ENCODE measurements at regions not wholly inside any gene's neighbourhood (a gene's known extent, or its start where the extent isn't known, plus 50 kb on each side); places are given as distances from the start of the nearest gene placed in this dataset.

DNA sequence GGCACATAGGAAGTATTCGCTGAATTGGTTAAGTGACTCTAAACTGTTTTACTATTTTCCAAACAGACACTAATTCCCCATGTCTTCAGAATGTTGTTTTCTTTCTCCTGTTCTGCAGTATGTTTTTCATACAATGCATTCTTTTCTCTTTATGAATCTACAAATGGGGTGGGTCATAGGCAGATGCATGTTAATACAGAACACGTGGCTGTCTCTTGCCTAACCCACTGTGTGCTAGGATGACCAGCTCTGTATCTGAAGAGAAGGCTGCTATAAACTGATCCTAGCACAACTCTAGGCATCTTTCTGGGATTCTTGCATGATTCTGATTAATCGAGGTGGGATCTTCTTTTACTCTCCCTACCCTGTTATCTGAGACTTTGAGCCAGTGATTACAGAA is 826.0 kb downstream of the PLCL1 start:
- DNase-seq = peak; percentile 10
- no peak overlapping the region for H3K4me3 ChIP-seq
- no peaks in the 10 kb centered on the region for H3K79me2 ChIP-seq (ENCODE audit: insufficient read depth)
- H3K36me3 ChIP-seq (ENCODE audit: low read depth) = no peaks in the 10 kb centered on the region
- H3K9ac ChIP-seq = no peak overlapping the region
- H3K9me3 ChIP-seq (ENCODE audit: low read depth) = no peaks in the 10 kb centered on the region
- H3F3A ChIP-seq (ENCODE audit: insufficient read depth) = no peaks in the 10 kb centered on the region
- TF ChIP-seq EZH2phosphoT487 (IDR thresholded peaks at IDR 0.05; ENCODE audit: insufficient read depth, low read depth) = no peak
- TF ChIP-seq EZH2 (IDR thresholded peaks at IDR 0.05; ENCODE audit: insufficient read depth, poor library complexity, severe bottlenecking) = no peak
- no peaks in the 10 kb centered on the region for H3K9me2 ChIP-seq (ENCODE audit: insufficient read depth)
- no peak overlapping the region for H3K27ac ChIP-seq
- in situ Hi-C loops (cut with MboI) = no loop called here
- no peak overlapping the region for H3K4me2 ChIP-seq (ENCODE audit: unreplicated experiment)
- H4K20me1 ChIP-seq (ENCODE audit: insufficient read depth) = no peaks in the 10 kb centered on the region
- 75 to 81% methylated on average over 3 of the region's 3 CpGs for WGBS, 2 experiments (ENCODE audit: low coverage in 1 of 2, low lambda C conversion rate in 2 of 2, missing lambda C conversion rate in 2 of 2)
- no peaks in the 10 kb centered on the region for H3K27me3 ChIP-seq (replicated peaks; ENCODE audit: insufficient read depth)
- H2AFZ ChIP-seq = no peak overlapping the region
- no peaks in the 10 kb centered on the region for H3K4me1 ChIP-seq (ENCODE audit: insufficient read depth)

GRCh38 chr2:198628596-198628995 is 824.2 kb downstream of the PLCL1 start:
- no peaks in the 10 kb centered on the region for H4K20me1 ChIP-seq (ENCODE audit: insufficient read depth)
- DNase-seq = no peak
- H3K4me2 ChIP-seq (ENCODE audit: unreplicated experiment) = no peak overlapping the region
- no peak overlapping the region for H3K27ac ChIP-seq
- no peaks in the 10 kb centered on the region for H3K4me1 ChIP-seq (ENCODE audit: insufficient read depth)
- H3K9me2 ChIP-seq (ENCODE audit: insufficient read depth) = no peaks in the 10 kb centered on the region
- H3F3A ChIP-seq (ENCODE audit: insufficient read depth) = no peaks in the 10 kb centered on the region
- in situ Hi-C loops (cut with MboI) = no loop called here
- no peaks in the 10 kb centered on the region for H3K79me2 ChIP-seq (ENCODE audit: insufficient read depth)
- H3K9ac ChIP-seq = no peak overlapping the region
- no peaks in the 10 kb centered on the region for H3K36me3 ChIP-seq (ENCODE audit: low read depth)
- H3K9me3 ChIP-seq (ENCODE audit: low read depth) = no peaks in the 10 kb centered on the region
- H3K4me3 ChIP-seq = no peak overlapping the region
- 64 to 67% methylated on average over 2 of the region's 2 CpGs for WGBS, 2 experiments (ENCODE audit: low coverage in 1 of 2, low lambda C conversion rate in 2 of 2, missing lambda C conversion rate in 2 of 2)
- no peak for TF ChIP-seq EZH2phosphoT487 (IDR thresholded peaks at IDR 0.05; ENCODE audit: insufficient read depth, low read depth)
- no peak for TF ChIP-seq EZH2 (IDR thresholded peaks at IDR 0.05; ENCODE audit: insufficient read depth, poor library complexity, severe bottlenecking)
- no peak overlapping the region for H2AFZ ChIP-seq
- H3K27me3 ChIP-seq (replicated peaks; ENCODE audit: insufficient read depth) = no peaks in the 10 kb centered on the region

DNA sequence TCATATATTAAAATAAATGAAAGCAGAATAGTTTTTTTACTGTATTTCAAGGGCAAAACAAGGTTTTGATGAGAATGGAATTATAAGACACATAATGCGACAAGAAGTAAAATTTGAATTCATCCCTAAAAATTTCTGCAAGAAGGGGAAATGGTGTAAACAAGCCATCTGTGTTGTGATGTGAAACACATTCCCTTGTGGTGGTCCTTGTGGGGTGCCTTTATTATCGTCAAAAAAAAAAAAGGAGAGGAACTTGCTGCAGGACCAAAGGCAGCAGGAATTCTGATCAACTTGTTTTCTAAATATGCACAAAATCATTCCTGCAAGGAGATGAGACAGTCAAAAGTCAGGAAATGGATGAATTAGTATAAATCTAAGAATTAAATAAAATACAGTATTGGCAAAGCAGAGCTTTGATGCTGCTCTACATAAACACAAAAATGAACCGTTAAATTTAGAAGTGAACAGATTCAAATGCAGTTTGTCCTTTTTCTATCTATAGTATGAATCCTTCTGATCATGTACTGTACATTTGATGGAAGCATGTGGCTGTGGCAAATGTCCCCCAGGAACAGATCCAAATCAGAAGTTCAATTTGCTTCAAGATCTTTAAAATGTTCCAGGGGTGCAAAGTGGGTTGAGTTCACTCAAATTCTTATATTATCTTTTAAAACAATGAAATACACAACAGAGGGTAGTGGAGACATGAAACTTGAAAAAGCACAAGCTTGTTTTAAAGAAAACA is 818.8 kb downstream of the PLCL1 start:
- DNase-seq = no peak
- Histone ChIP-seq H3K36me3 (ENCODE audit: low read depth) (no peaks in the 10 kb centered on the region), H3K9ac (no peak overlapping the region), H3K79me2 (ENCODE audit: insufficient read depth) (no peaks in the 10 kb centered on the region), H3K4me1 (ENCODE audit: insufficient read depth) (no peaks in the 10 kb centered on the region), H4K20me1 (ENCODE audit: insufficient read depth) (no peaks in the 10 kb centered on the region), H3K9me3 (ENCODE audit: low read depth) (no peaks in the 10 kb centered on the region), H2AFZ (0 out of 2 replicates have a peak overlapping the region, but pooled peaks have one; percentile 18), H3K4me3 (no peak overlapping the region), H3K9me2 (ENCODE audit: insufficient read depth) (no peaks in the 10 kb centered on the region), H3K4me2 (ENCODE audit: unreplicated experiment) (no peak overlapping the region), H3K27ac (no peak overlapping the region), H3F3A (ENCODE audit: insufficient read depth) (no peaks in the 10 kb centered on the region), H3K27me3 (replicated peaks; ENCODE audit: insufficient read depth) (no peaks in the 10 kb centered on the region)
- in situ Hi-C loops (cut with MboI) = no loop called here
- WGBS, 2 experiments (ENCODE audit: low coverage in 1 of 2, low lambda C conversion rate in 2 of 2, missing lambda C conversion rate in 2 of 2) = 47 to 49% methylated on average over 3 of the region's 3 CpGs
- no peak for TF ChIP-seq EZH2 (IDR thresholded peaks at IDR 0.05; ENCODE audit: insufficient read depth, poor library complexity, severe bottlenecking)
- TF ChIP-seq EZH2phosphoT487 (IDR thresholded peaks at IDR 0.05; ENCODE audit: insufficient read depth, low read depth) = no peak

DNA sequence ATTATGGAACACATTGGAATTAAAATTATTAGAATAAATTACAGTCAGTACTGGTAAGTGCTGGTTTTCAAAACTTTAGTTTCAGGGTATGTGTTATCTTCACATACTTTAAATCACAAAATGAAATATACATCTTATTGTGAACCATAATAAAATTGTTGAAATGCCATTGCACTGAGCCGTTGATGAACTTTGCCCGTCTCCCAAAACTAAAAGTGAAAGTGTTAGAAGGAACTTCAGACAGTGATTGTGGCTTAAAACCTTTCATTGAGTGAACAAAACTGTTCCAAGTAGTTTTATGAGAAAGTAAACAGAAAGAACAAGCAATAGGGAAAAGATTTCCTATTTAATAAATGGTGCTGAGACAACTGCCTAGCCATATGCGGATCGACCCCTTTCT is 811.6 kb downstream of the PLCL1 start:
- in situ Hi-C loops (cut with MboI) = no loop called here
- 52 to 56% methylated on average over 4 of the region's 4 CpGs for WGBS, 2 experiments (ENCODE audit: low coverage in 1 of 2, low lambda C conversion rate in 2 of 2, missing lambda C conversion rate in 2 of 2)
- 0 out of 2 replicates have a peak overlapping the region, but pooled peaks have one; percentile 11 for H3K27ac ChIP-seq
- 0 out of 2 replicates have a peak overlapping the region, but pooled peaks have one; percentile 2 for H3K9ac ChIP-seq
- peak overlapping the region; percentile 50 for H2AFZ ChIP-seq
- no peaks in the 10 kb centered on the region for H3F3A ChIP-seq (ENCODE audit: insufficient read depth)
- H3K9me3 ChIP-seq (ENCODE audit: low read depth) = no peaks in the 10 kb centered on the region
- no peaks in the 10 kb centered on the region for H3K27me3 ChIP-seq (replicated peaks; ENCODE audit: insufficient read depth)
- H3K36me3 ChIP-seq (ENCODE audit: low read depth) = no peaks in the 10 kb centered on the region
- H3K4me2 ChIP-seq (ENCODE audit: unreplicated experiment) = peak overlapping the region; percentile 58
- H4K20me1 ChIP-seq (ENCODE audit: insufficient read depth) = no peaks in the 10 kb centered on the region
- no peak for TF ChIP-seq EZH2phosphoT487 (IDR thresholded peaks at IDR 0.05; ENCODE audit: insufficient read depth, low read depth)
- TF ChIP-seq EZH2 (IDR thresholded peaks at IDR 0.05; ENCODE audit: insufficient read depth, poor library complexity, severe bottlenecking) = no peak
- no peaks in the 10 kb centered on the region for H3K79me2 ChIP-seq (ENCODE audit: insufficient read depth)
- H3K4me1 ChIP-seq (ENCODE audit: insufficient read depth) = no peaks in the 10 kb centered on the region; the same call in 1 of the 2 replicates
- peak overlapping the region; percentile 52 for H3K4me3 ChIP-seq
- DNase-seq = peak; percentile 34
- H3K9me2 ChIP-seq (ENCODE audit: insufficient read depth) = no peaks in the 10 kb centered on the region
